Ammon's horn (tissue), 1 donor: ENCODE measurements at regions not wholly inside any gene's neighbourhood (a gene's known extent, or its start where the extent isn't known, plus 50 kb on each side); places are given as distances from the start of the nearest gene placed in this dataset.
A peak's percentile ranks its signal among the peaks of the same experiment; 100 is the strongest.
"Not testable (repeated sequence)": the region's sequence is repeated elsewhere in the genome, so short reads cannot be mapped to it uniquely, and the experiment has no call there.

Source experiments
- DNase-seq: peaks from one replicate; pipeline ENCODE4 v3.0.0-alpha.2; 2016; ENCODE audit warnings: low spot score

GRCh38 chr4:96317891-96318290 lies 478.0 kb downstream of the PDHA2 start:
- DNase-seq, result peak; percentile 27

- DNase-seq, result no peak
Measured at GRCh38 chr4:96326846-96327245, 487.0 kb downstream of the PDHA2 start.

GRCh38 chr4:96342196-96342595 lies 502.3 kb downstream of the PDHA2 start:
- DNase-seq, result no peak

DNA sequence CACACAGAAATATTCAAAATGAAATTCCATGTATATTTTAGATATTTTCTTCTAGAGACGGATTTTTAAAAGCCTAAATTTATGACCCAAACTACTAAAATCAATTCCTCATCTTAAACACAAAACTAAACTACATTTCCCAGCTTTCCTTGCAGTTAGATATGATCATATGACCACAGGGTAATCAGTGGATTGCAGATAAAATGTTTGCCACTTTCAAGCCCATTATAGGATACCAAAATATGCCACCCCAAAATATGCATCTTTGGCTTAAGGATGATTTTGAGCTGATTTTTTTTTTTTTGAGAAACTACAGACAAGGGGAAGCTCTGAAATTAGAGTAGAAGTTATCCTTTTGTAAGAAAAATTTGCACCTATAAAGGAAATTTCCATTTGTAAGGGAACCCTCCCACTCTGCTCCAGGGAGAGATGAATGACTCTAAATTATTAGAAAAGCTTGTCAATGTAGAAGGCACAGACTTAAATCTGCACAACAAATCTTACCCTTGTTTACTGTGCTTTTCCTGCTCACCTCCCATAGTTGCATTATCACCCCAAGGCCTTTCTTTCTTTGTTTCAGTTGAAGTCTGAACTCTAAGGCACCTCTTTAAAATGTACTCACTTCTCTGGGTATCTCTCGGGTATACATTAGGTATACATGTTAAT lies 503.0 kb downstream of the PDHA2 start:
- no peak for DNase-seq

DNA sequence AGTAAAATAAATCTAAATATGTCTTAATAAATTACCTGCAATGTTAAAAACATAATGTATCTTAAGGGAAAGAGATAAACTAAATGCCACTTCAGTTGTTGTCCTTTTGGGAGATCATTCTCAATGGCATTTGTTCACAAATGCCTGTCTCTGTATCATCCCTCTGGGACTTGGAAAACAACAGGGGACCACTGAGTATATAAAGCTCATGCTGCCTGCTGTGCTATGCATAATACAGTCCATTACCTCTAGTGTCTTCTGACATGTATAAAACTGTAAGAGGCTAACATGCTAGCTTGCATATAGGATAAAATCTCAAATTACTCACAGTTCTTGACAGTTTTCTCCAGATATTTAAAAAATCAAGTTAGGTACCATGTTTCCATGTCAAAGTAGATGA lies 503.9 kb downstream of the PDHA2 start:
- no peak for DNase-seq

DNA sequence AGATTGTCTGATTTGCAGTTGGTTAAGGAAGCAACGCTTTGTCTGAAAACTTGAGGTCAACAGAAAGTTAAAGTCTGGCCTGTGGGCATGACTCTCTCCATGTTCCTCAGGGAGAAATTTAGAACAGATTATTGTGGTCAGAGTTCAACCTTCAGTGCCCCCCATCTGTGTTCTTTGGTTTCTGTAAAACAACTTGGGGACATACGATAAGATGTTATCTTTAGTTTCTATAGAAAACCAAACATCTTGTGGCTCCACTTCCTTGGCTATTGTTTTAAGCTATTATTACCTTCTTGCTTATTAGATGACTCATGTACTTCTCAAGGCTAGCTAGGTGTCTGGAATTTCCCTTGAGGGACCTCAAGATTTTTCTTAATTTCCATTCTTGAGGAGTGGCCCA lies 507.7 kb downstream of the PDHA2 start:
- DNase-seq, result no peak

- peak; percentile 4 for DNase-seq
Measured at GRCh38 chr4:96352051-96352517, 512.2 kb downstream of the PDHA2 start.

DNA sequence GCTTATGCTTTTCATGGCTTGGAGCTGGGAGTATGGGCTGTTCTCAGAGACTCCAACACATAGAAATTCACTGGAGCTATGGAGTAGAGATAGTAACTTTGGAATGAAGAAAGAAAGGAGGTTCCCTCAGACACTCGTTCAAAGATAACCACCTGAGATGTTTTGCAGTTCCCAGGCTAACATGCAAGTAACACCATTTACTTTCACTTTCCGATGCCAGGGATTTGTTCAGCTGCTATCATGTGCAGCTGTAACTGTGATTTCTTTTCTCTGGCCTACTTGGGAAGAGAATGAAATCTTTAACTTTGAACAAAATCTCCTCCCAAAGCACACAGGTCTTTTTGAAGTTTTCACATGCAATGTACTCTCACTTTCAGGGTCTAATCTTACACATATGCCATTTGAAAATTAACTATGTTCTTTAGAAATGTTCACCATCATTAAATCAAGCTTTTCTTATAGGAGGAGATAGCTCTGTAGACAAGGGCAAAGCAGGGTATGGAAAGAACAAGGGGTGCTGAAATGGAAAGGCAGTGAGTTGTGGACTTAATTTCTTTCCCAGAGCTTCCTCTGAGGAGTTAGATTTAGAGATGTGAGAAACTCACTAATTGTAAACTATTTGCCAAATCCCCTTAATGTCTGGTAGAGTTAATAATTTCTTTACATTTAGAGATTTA lies 514.3 kb downstream of the PDHA2 start:
- DNase-seq, result peak; percentile 6

DNA sequence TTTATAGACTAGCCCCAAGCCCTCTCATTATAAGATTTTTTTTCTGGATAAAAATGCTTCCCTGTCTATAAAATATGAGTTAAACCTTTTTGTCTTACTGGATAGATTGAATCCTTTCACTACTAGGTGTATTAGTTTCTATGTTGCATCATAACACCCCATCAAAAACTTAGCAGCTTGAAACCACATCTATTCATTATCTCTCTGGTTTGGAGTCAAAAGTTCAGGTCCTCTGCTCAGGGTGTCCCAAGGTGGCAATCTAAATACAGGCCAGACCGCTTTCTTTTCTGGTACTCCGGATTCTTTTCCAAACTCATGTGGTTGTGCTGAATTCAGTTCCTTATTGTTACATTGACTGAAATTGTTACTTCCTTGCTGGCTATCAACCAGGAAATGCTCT lies 515.5 kb downstream of the PDHA2 start:
- no peak for DNase-seq

DNA sequence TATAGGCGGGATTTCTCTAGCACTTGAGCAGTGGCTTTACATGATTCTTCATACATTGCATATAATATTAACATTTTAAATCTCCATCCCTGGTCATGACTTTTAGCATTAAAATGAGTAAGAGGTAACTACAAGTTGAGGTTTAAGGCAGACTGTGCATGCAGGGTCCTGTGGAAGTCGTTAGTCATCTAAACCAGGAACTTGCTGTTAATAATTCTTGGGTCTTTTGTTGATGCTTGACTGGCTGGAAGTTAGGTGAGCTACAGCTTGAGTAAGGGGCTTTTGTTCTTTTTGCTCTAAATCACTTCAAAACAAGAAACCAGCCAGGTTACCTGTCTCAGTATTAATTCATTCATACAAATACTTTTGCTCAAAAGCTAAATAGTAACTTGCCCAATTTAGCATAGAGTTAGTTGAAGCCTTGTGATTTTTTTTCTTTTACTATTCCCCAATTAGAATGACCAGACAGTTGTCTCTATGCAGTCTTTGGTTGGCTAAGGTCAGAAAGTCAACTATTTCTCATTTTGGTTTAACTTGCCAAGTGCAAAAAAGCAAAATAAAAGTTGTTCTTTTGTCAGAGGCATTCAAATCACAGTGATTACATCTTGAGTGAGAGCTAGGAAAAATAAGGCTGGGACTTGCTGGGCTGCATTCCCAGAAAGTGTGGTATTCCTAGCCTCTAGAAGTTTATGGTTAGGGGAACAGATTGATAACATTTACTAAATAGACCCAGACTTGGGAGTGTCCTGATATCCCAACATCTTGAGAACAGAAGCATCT lies 516.9 kb downstream of the PDHA2 start:
- no peak for DNase-seq

- no peak for DNase-seq
Measured at GRCh38 chr4:96366632-96367031, 526.7 kb downstream of the PDHA2 start.

- DNase-seq, result no peak
Measured at GRCh38 chr4:96375367-96375766, 535.5 kb downstream of the PDHA2 start.

- peak; percentile 3 for DNase-seq
Measured at GRCh38 chr4:96379524-96379923, 539.6 kb downstream of the PDHA2 start.

DNA sequence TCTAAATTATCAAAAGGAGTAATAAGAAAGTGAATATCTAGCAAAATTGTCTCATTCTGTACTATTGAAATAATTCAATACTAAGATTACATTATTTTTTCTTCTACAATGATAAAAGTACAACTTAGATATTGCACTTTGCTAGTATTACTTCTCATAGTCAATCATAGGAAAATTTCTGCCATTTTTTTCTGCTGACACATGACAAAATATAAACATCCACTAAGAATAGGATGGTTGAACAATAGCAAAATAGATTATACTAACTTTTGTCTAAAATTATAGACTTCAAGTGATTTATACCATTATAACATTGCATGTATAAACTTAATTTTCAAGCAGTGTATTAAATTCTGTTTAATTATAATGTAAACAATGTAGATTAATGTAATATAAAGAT lies 540.2 kb downstream of the PDHA2 start:
- no peak for DNase-seq

- DNase-seq, result no peak
Measured at GRCh38 chr4:96383349-96383748, 543.5 kb downstream of the PDHA2 start.

GRCh38 chr4:96389770-96390169 lies 549.9 kb downstream of the PDHA2 start:
- DNase-seq, result no peak

- no peak for DNase-seq
Measured at GRCh38 chr4:96390404-96390803, 550.5 kb downstream of the PDHA2 start.

- DNase-seq, result no peak
Measured at GRCh38 chr4:96395747-96396146, 555.9 kb downstream of the PDHA2 start.

- DNase-seq, result no peak
Measured at GRCh38 chr4:96406742-96407141, 566.8 kb downstream of the PDHA2 start.

- DNase-seq, result no peak
Measured at GRCh38 chr4:96407225-96407624, 567.3 kb downstream of the PDHA2 start.

- peak; percentile 35 for DNase-seq
Measured at GRCh38 chr4:96407738-96408463, 568.0 kb downstream of the PDHA2 start.

GRCh38 chr4:96414853-96415252 lies 575.0 kb downstream of the PDHA2 start:
- DNase-seq, result not testable (repeated sequence)
